DMS79 (cell line): ENCODE measurements at regions not wholly inside any gene's neighbourhood (a gene's known extent, or its start where the extent isn't known, plus 50 kb on each side); places are given as distances from the start of the nearest gene placed in this dataset.
"Not testable (repeated sequence)": the region's sequence is repeated elsewhere in the genome, so short reads cannot be mapped to it uniquely, and the experiment has no call there.

Source experiments
- DNase-seq: peaks from one replicate; lab custom pipeline; 2025; lab: John Stamatoyannopoulos, UW

- DNase-seq = no peak
Observed at GRCh38 chr2:116922414-116922813, 892.1 kb upstream of the DDX18 start.

- DNase-seq = no peak
Observed at GRCh38 chr2:116924509-116924908, 890.0 kb upstream of the DDX18 start.

GRCh38 chr2:116935097-116935814 lies 879.2 kb upstream of the DDX18 start:
- no peak for DNase-seq

GRCh38 chr2:116948258-116948657 lies 866.2 kb upstream of the DDX18 start:
- DNase-seq = no peak

- no peak for DNase-seq
Observed at GRCh38 chr2:116949249-116949648, 865.2 kb upstream of the DDX18 start.

- no peak for DNase-seq
Observed at GRCh38 chr2:116952254-116952653, 862.2 kb upstream of the DDX18 start.

GRCh38 chr2:116955646-116956045 lies 858.8 kb upstream of the DDX18 start:
- no peak for DNase-seq

- no peak for DNase-seq
Observed at GRCh38 chr2:116975608-116976007, 838.9 kb upstream of the DDX18 start.

- no peak for DNase-seq
Observed at GRCh38 chr2:116979916-116980764, 834.4 kb upstream of the DDX18 start.

- DNase-seq = no peak
Observed at GRCh38 chr2:116987447-116987846, 827.0 kb upstream of the DDX18 start.

GRCh38 chr2:116988303-116988702 lies 826.2 kb upstream of the DDX18 start:
- DNase-seq = no peak

GRCh38 chr2:117019357-117019756 lies 795.1 kb upstream of the DDX18 start:
- DNase-seq = no peak

- no peak for DNase-seq
Observed at GRCh38 chr2:117027646-117028045, 786.8 kb upstream of the DDX18 start.

GRCh38 chr2:117028708-117029107 lies 785.8 kb upstream of the DDX18 start:
- not testable (repeated sequence) for DNase-seq

- DNase-seq = no peak
Observed at GRCh38 chr2:117055499-117056375, 758.8 kb upstream of the DDX18 start.

- DNase-seq = no peak
Observed at GRCh38 chr2:117056376-117056748, 758.1 kb upstream of the DDX18 start.

- DNase-seq = no peak
Observed at GRCh38 chr2:117057016-117057415, 757.5 kb upstream of the DDX18 start.

GRCh38 chr2:117058366-117058765 lies 756.1 kb upstream of the DDX18 start:
- no peak for DNase-seq

- no peak for DNase-seq
Observed at GRCh38 chr2:117064021-117064420, 750.5 kb upstream of the DDX18 start.

- DNase-seq = no peak
Observed at GRCh38 chr2:117065912-117066311, 748.6 kb upstream of the DDX18 start.

GRCh38 chr2:117067900-117068299 lies 746.6 kb upstream of the DDX18 start:
- DNase-seq = no peak

GRCh38 chr2:117068371-117068770 lies 746.1 kb upstream of the DDX18 start:
- DNase-seq = no peak
